GM18907 (cell line): ENCODE measurements at regions not wholly inside any gene's neighbourhood (a gene's known extent, or its start where the extent isn't known, plus 50 kb on each side); places are given as distances from the start of the nearest gene placed in this dataset.

Source experiments
- ATAC-seq: cut with Tn5 transposase; IDR thresholded peaks from one replicate; pipeline ENCODE4 v1.9.1; 2021; ENCODE audit warnings: mild to moderate bottlenecking, moderate library complexity; ENCODE audit not compliant: unreplicated experiment

- no peak for ATAC-seq
Observed at GRCh38 chr22:17269224-17269606, 50.0 kb upstream of the ADA2 start.
